ENCODE measurements at regions not wholly inside any gene's neighbourhood (a gene's known extent, or its start where the extent isn't known, plus 50 kb on each side); places are given as distances from the start of the nearest gene placed in this dataset.

- H3K4me3 ChIP-seq (ENCODE audit: low read depth, low read length), result no peak overlapping the region
- no peak for TF ChIP-seq CTCF (IDR thresholded peaks at IDR 0.05; ENCODE audit: control insufficient read depth, extremely low read depth, insufficient read depth)
- DNase-seq (ENCODE audit: low read depth), result no peak
These were observed 171.6 kb downstream of the RASEF start for GRCh38 chr9:82891321-82891720.

- no peak for DNase-seq (ENCODE audit: low read depth)
- H3K4me3 ChIP-seq (ENCODE audit: low read depth, low read length), result no peak overlapping the region
- no peak for TF ChIP-seq CTCF (IDR thresholded peaks at IDR 0.05; ENCODE audit: control insufficient read depth, extremely low read depth, insufficient read depth)
These were observed 169.4 kb downstream of the RASEF start for GRCh38 chr9:82893549-82893948.

- H3K4me3 ChIP-seq (ENCODE audit: low read depth, low read length), result no peak overlapping the region
- DNase-seq (ENCODE audit: low read depth), result no peak
- no peak for TF ChIP-seq CTCF (IDR thresholded peaks at IDR 0.05; ENCODE audit: control insufficient read depth, extremely low read depth, insufficient read depth)
These were observed 168.4 kb downstream of the RASEF start for GRCh38 chr9:82894548-82894947.

- DNase-seq (ENCODE audit: low read depth), result no peak
- H3K4me3 ChIP-seq (ENCODE audit: low read depth, low read length), result no peak overlapping the region
- TF ChIP-seq CTCF (IDR thresholded peaks at IDR 0.05; ENCODE audit: control insufficient read depth, extremely low read depth, insufficient read depth), result no peak
These were observed 167.8 kb downstream of the RASEF start for GRCh38 chr9:82894961-82895821.

- no peak for TF ChIP-seq CTCF (IDR thresholded peaks at IDR 0.05; ENCODE audit: control insufficient read depth, extremely low read depth, insufficient read depth)
- no peak overlapping the region for H3K4me3 ChIP-seq (ENCODE audit: low read depth, low read length)
- DNase-seq (ENCODE audit: low read depth), result no peak
These were observed 167.2 kb downstream of the RASEF start for GRCh38 chr9:82895822-82896110.

- no peak for DNase-seq (ENCODE audit: low read depth)
- H3K4me3 ChIP-seq (ENCODE audit: low read depth, low read length), result no peak overlapping the region
- no peak for TF ChIP-seq CTCF (IDR thresholded peaks at IDR 0.05; ENCODE audit: control insufficient read depth, extremely low read depth, insufficient read depth)
These were observed 159.4 kb downstream of the RASEF start for GRCh38 chr9:82903503-82903902.

GRCh38 chr9:82911996-82912395 lies 150.9 kb downstream of the RASEF start:
- no peak for TF ChIP-seq CTCF (IDR thresholded peaks at IDR 0.05; ENCODE audit: control insufficient read depth, extremely low read depth, insufficient read depth)
- no peak overlapping the region for H3K4me3 ChIP-seq (ENCODE audit: low read depth, low read length)
- DNase-seq (ENCODE audit: low read depth), result no peak
